HepG2 (cell line): ENCODE measurements at regions not wholly inside any gene's neighbourhood (a gene's known extent, or its start where the extent isn't known, plus 50 kb on each side); places are given as distances from the start of the nearest gene placed in this dataset.

ENCODE experiments used
- ATAC-seq: fragments of 200-7000 bp; cut with Tn5 transposase; 3 replicates; pipeline ENCODE4 v1.9.1; 2020; ENCODE audit warnings: mild to moderate bottlenecking, moderate library complexity
- BruUV-seq: library from RNA; stranded (reverse); fragments of 400-500 nt; replicated peaks from 2 replicates; lab custom pipeline; 2021; lab: Mats Ljungman, UMichigan
- CTCF ChIA-PET: fragments of 300-600 bp; formaldehyde crosslinking; extraction: SDS; loops from one replicate; lab custom pipeline; 2021; ENCODE audit warnings: low total read pairs, inconsistent platforms, low intra/inter-chr PET ratio; lab: Yijun Ruan, JAX
- POLR2A ChIA-PET: fragments of 350-600 bp; sonication (Branson Sonifier 250); formaldehyde crosslinking; loops from one replicate; lab custom pipeline; 2020; ENCODE audit warnings: antibody characterized with exemption, inconsistent platforms; lab: Yijun Ruan, JAX
- DNase-seq: peaks from one replicate; pipeline ENCODE4 v3.0.0-alpha.2; 2015; ENCODE audit warnings: low spot score
- FAIRE-seq: peaks from 3 replicates; lab custom pipeline; 2011; peaks lifted over from hg19 to GRCh38; lab: Jason Lieb, UNC
- H2AFZ ChIP-seq: one replicate; pipeline ENCODE4 v1.6.1; 2011; ENCODE audit warnings: low read length, inconsistent platforms
- H3K27ac ChIP-seq: fragments of 300-600 bp; 3 replicates; pipeline ENCODE4 v1.8.0; 2011; ENCODE audit warnings: mixed run types, mild to moderate bottlenecking, mixed read lengths, low read length, inconsistent platforms; ENCODE audit not compliant: insufficient read depth; ENCODE audit errors: extremely low read length
- H3K27me3 ChIP-seq, 2 experiments: fragments of 200-600 bp in 1 of 2; 2 replicates in 1 of 2; 3 replicates in 1 of 2; pipeline versions ENCODE4 v1.6.0 to v1.8.0; 2011; ENCODE audit warnings: low read length in 2 of 2, mild to moderate bottlenecking in 2 of 2, moderate library complexity in 2 of 2, inconsistent platforms in 1 of 2; ENCODE audit not compliant: insufficient read depth in 2 of 2, control insufficient read depth in 1 of 2
- H3K36me3 ChIP-seq, 2 experiments: fragments of 200-600 bp in 1 of 2; replicated peaks in 1 of 2; 2 replicates in 1 of 2; 3 replicates in 1 of 2; pipeline versions ENCODE4 v1.5.1 to v1.8.0; 2011; ENCODE audit warnings: low read length in 2 of 2, inconsistent platforms in 1 of 2; ENCODE audit not compliant: insufficient read depth in 2 of 2, control insufficient read depth in 1 of 2
- H3K4me1 ChIP-seq: 2 replicates; pipeline ENCODE4 v1.5.1; 2012; ENCODE audit warnings: low read length, inconsistent platforms; ENCODE audit not compliant: insufficient read depth
- H3K4me2 ChIP-seq: 2 replicates; pipeline ENCODE4 v1.6.0; 2011; ENCODE audit warnings: low read depth, low read length, inconsistent platforms
- H3K4me3 ChIP-seq, 3 experiments: fragments of 200-600 bp in 1 of 3; sonication (generic), shearing (Covaris generic) in 1 of 3; replicated peaks in 1 of 3; 2 replicates each; pipeline ENCODE4 v1.5.1; 2011 to 2016; ENCODE audit warnings: low read length in 3 of 3, inconsistent platforms in 2 of 3, low read depth in 2 of 3, mild to moderate bottlenecking in 2 of 3, control low read depth in 1 of 3, mixed read lengths in 1 of 3; ENCODE audit not compliant: insufficient read depth in 1 of 3
- H3K79me2 ChIP-seq: one replicate; pipeline ENCODE4 v1.6.1; 2011; ENCODE audit warnings: low read length, inconsistent platforms; ENCODE audit not compliant: insufficient read depth
- H3K9ac ChIP-seq: 2 replicates; pipeline ENCODE4 v1.6.0; 2011; ENCODE audit warnings: mild to moderate bottlenecking, low read depth, low read length, inconsistent platforms; ENCODE audit not compliant: insufficient read depth
- H3K9me3 ChIP-seq: 2 replicates; pipeline ENCODE4 v1.5.1; 2012; ENCODE audit warnings: mild to moderate bottlenecking, low read length
- H4K20me1 ChIP-seq: 2 replicates; pipeline ENCODE4 v1.6.0; 2011; ENCODE audit warnings: inconsistent platforms, mild to moderate bottlenecking, low read length, moderate library complexity; ENCODE audit not compliant: insufficient read depth
- ATF5 ChIP-seq: sonication (generic); formaldehyde crosslinking; IDR thresholded peaks from 2 replicates; pipeline ENCODE4 v1.4.0; 2020; ENCODE audit warnings: mild to moderate bottlenecking, low read depth, missing genetic modification reagents
- DBP ChIP-seq: sonication (generic); formaldehyde crosslinking; IDR thresholded peaks from 2 replicates; pipeline ENCODE4 v1.4.0; 2020; ENCODE audit warnings: missing genetic modification reagents; ENCODE audit errors: not compliant biosample characterization
- EED ChIP-seq: sonication (generic); formaldehyde crosslinking; IDR thresholded peaks from 2 replicates; pipeline ENCODE4 v1.5.0; 2020; ENCODE audit warnings: mild to moderate bottlenecking, missing genetic modification reagents
- ESRRA ChIP-seq: sonication (generic); formaldehyde crosslinking; IDR thresholded peaks from 2 replicates; pipeline ENCODE4 v1.5.1; 2020; ENCODE audit warnings: mild to moderate bottlenecking, low read depth, missing genetic modification reagents
- FOXA1 ChIP-seq, 2 experiments: fragments of 450-650 bp in 1 of 2; sonication (generic) in 1 of 2; formaldehyde crosslinking in 1 of 2; IDR thresholded peaks; 2 replicates each; pipeline versions ENCODE4 v1.4.0 to v1.6.1; 2016 to 2020; ENCODE audit warnings: missing genetic modification reagents in 1 of 2
- GLI4 ChIP-seq: sonication (generic); formaldehyde crosslinking; IDR thresholded peaks from 2 replicates; pipeline ENCODE4 v1.5.1; 2020; ENCODE audit warnings: missing genetic modification reagents, mild to moderate bottlenecking, moderate library complexity, borderline replicate concordance
- GPN1 ChIP-seq: sonication (generic); formaldehyde crosslinking; IDR thresholded peaks from 2 replicates; pipeline ENCODE4 v1.5.1; 2020; ENCODE audit warnings: missing genetic modification reagents, borderline replicate concordance
- MNT ChIP-seq: fragments of 450-650 bp; IDR thresholded peaks from 2 replicates; pipeline ENCODE4 v1.6.1; 2016
- NRL ChIP-seq: sonication (generic); formaldehyde crosslinking; IDR thresholded peaks from 2 replicates; pipeline ENCODE4 v1.5.0; 2020; ENCODE audit warnings: missing genetic modification reagents, mild to moderate bottlenecking, moderate library complexity, borderline replicate concordance
- RAD21 ChIP-seq: fragments of 450-650 bp; formaldehyde crosslinking; IDR thresholded peaks from 2 replicates; pipeline ENCODE4 v1.5.0; 2020; ENCODE audit warnings: mild to moderate bottlenecking
- SYNCRIP ChIP-seq: fragments of 200-400 bp; formaldehyde crosslinking; IDR thresholded peaks from 2 replicates; pipeline ENCODE4 v1.6.1; 2018; ENCODE audit warnings: mild to moderate bottlenecking, low read depth, low read length; ENCODE audit not compliant: insufficient read depth
- ZFP41 ChIP-seq: sonication (generic); formaldehyde crosslinking; IDR thresholded peaks from 2 replicates; pipeline ENCODE4 v1.4.0; 2020; ENCODE audit warnings: mild to moderate bottlenecking, missing genetic modification reagents, borderline replicate concordance
- ZFP82 ChIP-seq: sonication (generic); formaldehyde crosslinking; IDR thresholded peaks from 2 replicates; pipeline ENCODE4 v1.5.1; 2020; ENCODE audit warnings: mild to moderate bottlenecking, missing genetic modification reagents, borderline replicate concordance
- ZNF441 ChIP-seq: sonication (generic); formaldehyde crosslinking; IDR thresholded peaks from 2 replicates; pipeline ENCODE4 v1.7.0; 2021; ENCODE audit warnings: missing genetic modification reagents, borderline replicate concordance
- ZNF557 ChIP-seq: sonication (generic); formaldehyde crosslinking; IDR thresholded peaks from 2 replicates; pipeline ENCODE4 v1.4.0; 2020; ENCODE audit warnings: missing genetic modification reagents
- ZNF576 ChIP-seq: sonication (generic); formaldehyde crosslinking; IDR thresholded peaks from 2 replicates; pipeline ENCODE4 v1.4.0; 2020; ENCODE audit warnings: mild to moderate bottlenecking, missing genetic modification reagents
- ZNF83 ChIP-seq: sonication (generic); formaldehyde crosslinking; IDR thresholded peaks from 2 replicates; pipeline ENCODE4 v1.4.0; 2020; ENCODE audit warnings: missing genetic modification reagents, mild to moderate bottlenecking, borderline replicate concordance
- ZNF841 ChIP-seq: sonication (generic); formaldehyde crosslinking; IDR thresholded peaks from 2 replicates; pipeline ENCODE4 v1.8.1; 2023; ENCODE audit warnings: missing genetic modification reagents, borderline replicate concordance
- ZZZ3 ChIP-seq: sonication (generic); formaldehyde crosslinking; IDR thresholded peaks from 2 replicates; pipeline ENCODE4 v1.4.0; 2020; ENCODE audit warnings: missing genetic modification reagents, mild to moderate bottlenecking, borderline replicate concordance
- WGBS: methylation state at CpG from one replicate; pipeline ENCODE4 v1.1.6; 2017; ENCODE audit warnings: low lambda C conversion rate; 5-methylcytosine and 5-hydroxymethylcytosine counted together
- in situ Hi-C: cut with HindIII; loops from 2 replicates; pipeline ENCODE4 v1.10.0; 2017; ENCODE audit warnings: low pct_unique_long_range_greater_than_20kb; ENCODE audit not compliant: extremely low pct_ligation_motif_present
- intact Hi-C: fragments of 100-400 bp; cut with micrococcal nuclease; formaldehyde crosslinking; loops from one replicate; pipeline ENCODE4 v1.10.0; 2022; ENCODE audit not compliant: unreplicated experiment

GRCh38 chr14:29205658-29206057 is 439.1 kb downstream of the FOXG1 start:
- H3K9me3 ChIP-seq = peaks cover 67% of the 10 kb centered on the region
- no peak overlapping the region for H3K27ac ChIP-seq
- POLR2A ChIA-PET = no interaction called here
- ATAC-seq (no peak), FAIRE-seq (no peak), DNase-seq (no peak)
- in situ Hi-C loops = no loop called here
- H3K4me1 ChIP-seq = no peaks in the 10 kb centered on the region
- no peak overlapping the region for H3K9ac ChIP-seq
- BruUV-seq = no TSS peak
- H3K79me2 ChIP-seq = no peaks in the 10 kb centered on the region
- no peak overlapping the region for H2AFZ ChIP-seq
- intact Hi-C loops = no loop called here
- 4% methylated on average over 2 of the region's 2 CpGs for WGBS
- H3K27me3 ChIP-seq = no peaks in the 10 kb centered on the region
- no peaks in the 10 kb centered on the region for H4K20me1 ChIP-seq
- H3K4me3 ChIP-seq = no peak overlapping the region
- no peaks in the 10 kb centered on the region for H3K36me3 ChIP-seq
- TF ChIP-seq ZNF557 (CRISPR knock-in tag) (no peak), MNT (no peak), ZFP41 (CRISPR knock-in tag) (no peak), GPN1 (CRISPR knock-in tag) (no peak), RAD21 (CRISPR knock-in tag) (no peak), DBP (CRISPR knock-in tag) (no peak), FOXA1 (IDR thresholded peaks at IDR 0.05) (no peak), FOXA1 (CRISPR knock-in tag; IDR thresholded peaks at IDR 0.05) (no peak), ZZZ3 (no peak), ZNF83 (no peak), SYNCRIP (no peak), ZNF841 (CRISPR knock-in tag) (no peak), ATF5 (CRISPR knock-in tag) (no peak), ZNF441 (no peak), ZNF576 (CRISPR knock-in tag) (no peak), NRL (CRISPR knock-in tag) (no peak), EED (CRISPR knock-in tag) (no peak), ZFP82 (CRISPR knock-in tag) (no peak), GLI4 (CRISPR knock-in tag) (no peak), ESRRA (CRISPR knock-in tag) (no peak)
- TF ChIP-seq, all 625 proteins: peak for 0
- CTCF ChIA-PET = no interaction called here
- H3K4me2 ChIP-seq = no peak overlapping the region
